ENCODE measurements at regions not wholly inside any gene's neighbourhood (a gene's known extent, or its start where the extent isn't known, plus 50 kb on each side); places are given as distances from the start of the nearest gene placed in this dataset.
A peak's percentile ranks its signal among the peaks of the same experiment; 100 is the strongest.

- H3K4me3 ChIP-seq (ENCODE audit: low read length) = no peak overlapping the region
- TF ChIP-seq CTCF (conservative IDR thresholded peaks at IDR 0.05; ENCODE audit: low read depth, low read length) = no peak
- DNase-seq (ENCODE audit: low read depth) = no peak
These were observed 167.1 kb upstream of the TOP1 start for GRCh38 chr20:40861427-40862008.

GRCh38 chr20:40863355-40863919, 165.2 kb upstream of the TOP1 start:
- no peak for TF ChIP-seq CTCF (conservative IDR thresholded peaks at IDR 0.05; ENCODE audit: low read depth, low read length)
- no peak for DNase-seq (ENCODE audit: low read depth)
- no peak overlapping the region for H3K4me3 ChIP-seq (ENCODE audit: low read length)

- no peak overlapping the region for H3K4me3 ChIP-seq (ENCODE audit: low read length)
- no peak for DNase-seq (ENCODE audit: low read depth)
- no peak for TF ChIP-seq CTCF (conservative IDR thresholded peaks at IDR 0.05; ENCODE audit: low read depth, low read length)
These were observed 164.2 kb upstream of the TOP1 start for GRCh38 chr20:40864470-40864869.

GRCh38 chr20:40865095-40865494, 163.5 kb upstream of the TOP1 start:
- H3K4me3 ChIP-seq (ENCODE audit: low read length) = no peak overlapping the region
- TF ChIP-seq CTCF (conservative IDR thresholded peaks at IDR 0.05; ENCODE audit: low read depth, low read length) = no peak
- DNase-seq (ENCODE audit: low read depth) = no peak

- DNase-seq (ENCODE audit: low read depth) = no peak
- no peak for TF ChIP-seq CTCF (conservative IDR thresholded peaks at IDR 0.05; ENCODE audit: low read depth, low read length)
- H3K4me3 ChIP-seq (ENCODE audit: low read length) = no peak overlapping the region
These were observed 162.6 kb upstream of the TOP1 start for GRCh38 chr20:40866056-40866455.

GRCh38 chr20:40868551-40869217, 159.9 kb upstream of the TOP1 start:
- no peak for TF ChIP-seq CTCF (conservative IDR thresholded peaks at IDR 0.05; ENCODE audit: low read depth, low read length)
- no peak overlapping the region for H3K4me3 ChIP-seq (ENCODE audit: low read length)
- peak; percentile 24 for DNase-seq (ENCODE audit: low read depth)
